Prostate gland (tissue), 2 donors: ENCODE measurements at regions not wholly inside any gene's neighbourhood (a gene's known extent, or its start where the extent isn't known, plus 50 kb on each side); places are given as distances from the start of the nearest gene placed in this dataset.
A peak's percentile ranks its signal among the peaks of the same experiment; 100 is the strongest.

Experiments
- CTCF ChIP-seq, 4 experiments: fragments of 200-600 bp in 2 of 4; fragments of 450-650 bp in 2 of 4; sonication (generic) in 2 of 4; IDR thresholded peaks; 1 replicate in 3 of 4; 2 replicates in 1 of 4; pipeline ENCODE4 v1.5.1; 2016 to 2019; ENCODE audit warnings: antibody characterized with exemption in 4 of 4, mild to moderate bottlenecking in 2 of 4, moderate library complexity in 2 of 4
- POLR2A ChIP-seq: fragments of 450-650 bp; IDR thresholded peaks from one replicate; pipeline ENCODE4 v1.6.1; 2016; ENCODE audit warnings: antibody characterized with exemption, mild to moderate bottlenecking
- POLR2AphosphoS5 ChIP-seq: sonication (generic); formaldehyde crosslinking; IDR thresholded peaks from one replicate; pipeline ENCODE4 v1.6.1; 2017; ENCODE audit warnings: antibody characterized with exemption

GRCh38 chr5:125026867-125027731 is 280.7 kb upstream of the ZNF608 start:
- TF ChIP-seq POLR2A (no peak), CTCF (IDR thresholded peaks at IDR 0.05) (no peak), POLR2AphosphoS5 (peak; percentile 81)
